Head of caudate nucleus (tissue), 42 donors: ENCODE measurements at regions not wholly inside any gene's neighbourhood (a gene's known extent, or its start where the extent isn't known, plus 50 kb on each side); places are given as distances from the start of the nearest gene placed in this dataset.

Experiments
- DNase-seq, 42 donors: peaks; one replicate each; pipeline versions ENCODE4 v3.0.0 to v3.0.0-alpha.2; 2020 to 2021; ENCODE audit warnings: mixed read lengths in 7 of 42
- intact Hi-C: fragments of 100-400 bp; cut with DNase I; formaldehyde crosslinking; loops from one replicate; pipeline ENCODE4 v1.15.0; 2022

GRCh38 chr13:62324842-62325241, 909.2 kb upstream of the PCDH20 start:
- DNase-seq: no peak
- intact Hi-C loops: no loop called here

- no peak for DNase-seq
- intact Hi-C loops: no loop called here
These were observed 906.2 kb upstream of the PCDH20 start for GRCh38 chr13:62321895-62322294.

- DNase-seq: no peak
- intact Hi-C loops: no loop called here
These were observed 905.5 kb upstream of the PCDH20 start for GRCh38 chr13:62321139-62321538.

DNA sequence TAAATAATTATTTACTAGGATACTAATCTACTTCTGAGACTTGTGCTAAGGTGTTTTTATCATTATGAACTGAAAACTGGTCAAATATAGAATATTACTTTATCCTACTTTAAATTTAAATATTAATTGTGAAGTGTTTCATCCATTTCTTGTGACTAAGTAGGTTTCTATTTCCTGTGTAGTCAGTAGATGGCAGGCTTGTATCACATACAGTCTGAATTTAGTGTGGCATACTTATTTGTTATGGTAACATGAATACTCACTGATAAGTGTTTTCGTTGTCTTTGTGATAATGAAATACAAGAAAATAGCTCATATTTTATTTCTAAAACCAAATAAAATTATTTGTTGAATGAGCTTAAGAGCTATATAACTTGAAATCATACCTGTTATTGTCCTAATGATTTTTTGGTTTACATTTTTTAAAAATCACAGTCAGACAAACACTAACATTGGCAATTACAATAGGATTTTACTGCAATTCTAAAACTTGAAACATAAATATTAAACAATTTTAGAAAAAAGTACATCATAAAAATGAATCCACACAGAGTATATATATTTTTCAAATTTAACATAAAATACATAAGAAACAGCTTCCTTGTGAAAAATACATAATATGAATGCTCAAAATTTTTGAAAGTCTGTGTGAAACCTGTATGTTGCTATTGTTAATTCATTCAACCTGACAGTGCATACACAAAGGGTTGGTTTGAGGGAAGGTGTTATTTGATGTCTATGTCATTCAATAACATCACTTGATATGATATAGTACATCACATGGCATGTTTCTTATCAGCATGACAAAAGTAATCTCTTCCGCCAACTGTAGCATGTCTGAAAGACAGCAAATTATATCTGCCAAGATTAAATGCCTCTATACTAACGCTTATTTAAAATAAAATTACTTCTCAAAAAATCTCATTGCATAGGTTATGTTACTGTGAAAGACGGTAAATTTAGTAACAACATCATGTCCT, 904.8 kb upstream of the PCDH20 start:
- intact Hi-C loops: no loop called here

DNA sequence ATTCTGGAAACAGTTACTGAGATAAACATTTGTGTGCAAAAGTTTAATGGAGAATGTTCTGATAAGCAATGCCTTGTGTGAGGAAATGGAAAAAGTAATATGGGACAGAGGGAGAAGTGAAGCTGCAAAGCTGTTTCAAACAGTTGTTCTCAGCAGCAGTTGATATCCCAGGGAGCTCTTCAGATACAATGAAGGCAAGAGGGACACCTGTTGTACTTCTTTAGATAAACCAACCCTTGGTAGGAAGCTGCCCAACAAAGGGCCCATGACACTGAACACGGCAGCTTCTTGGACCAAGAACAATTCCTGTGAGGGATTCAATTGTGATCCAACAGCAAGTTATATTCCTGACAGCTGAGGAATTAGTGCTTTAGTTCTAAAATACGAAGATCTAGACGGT, 894.3 kb upstream of the PCDH20 start:
- intact Hi-C loops: no loop called here
- DNase-seq: no peak

More for the DNA sequence above, 904.8 kb upstream of the PCDH20 start:
- DNase-seq: peak in 4 of 42 donors; percentile 3 to 58 (median 13)

- DNase-seq: no peak
These were observed 890.1 kb upstream of the PCDH20 start for GRCh38 chr13:62305756-62306155.

GRCh38 chr13:62302341-62302740, 886.7 kb upstream of the PCDH20 start:
- no peak for DNase-seq
- intact Hi-C loops: no loop called here

More at GRCh38 chr13:62305756-62306155, 890.1 kb upstream of the PCDH20 start:
- intact Hi-C loops: no loop called here

DNA sequence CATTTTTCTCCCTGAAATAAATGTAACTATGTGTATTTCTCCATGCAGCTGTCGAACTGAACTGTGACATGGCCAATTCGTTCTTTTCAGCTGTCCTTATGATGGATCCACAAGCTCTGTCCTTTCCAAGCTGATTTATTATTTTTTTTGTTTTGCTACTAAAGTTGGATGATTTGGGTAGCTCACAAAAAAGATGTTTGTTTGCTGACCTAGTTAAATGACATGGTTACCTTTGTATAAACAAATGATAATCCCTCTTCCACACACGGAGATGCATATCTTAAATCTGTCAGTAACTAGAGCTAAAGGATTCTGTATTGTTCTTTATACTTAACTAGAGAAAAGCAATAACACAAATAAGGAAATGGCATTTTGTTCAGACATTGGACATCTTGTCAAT, 884.3 kb upstream of the PCDH20 start:
- intact Hi-C loops: no loop called here
- no peak for DNase-seq

DNA sequence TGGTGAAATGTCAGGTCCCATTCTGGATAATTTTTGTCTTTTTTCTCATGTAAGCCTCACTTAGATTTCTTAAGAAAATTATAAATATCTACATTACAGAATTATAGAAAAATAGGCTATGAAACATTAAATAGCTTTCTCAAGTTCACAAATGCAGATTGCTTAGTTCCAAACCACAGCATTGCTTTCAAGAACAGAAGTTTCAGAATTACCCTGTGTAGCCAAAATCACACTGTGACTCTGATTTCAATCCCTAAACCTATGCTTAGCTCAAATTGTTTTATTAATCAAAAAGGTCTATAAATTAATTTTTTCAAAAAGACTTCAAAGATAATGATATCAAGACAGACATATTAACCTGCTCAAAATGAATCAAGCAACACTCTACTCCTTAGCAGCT, 881.2 kb upstream of the PCDH20 start:
- no peak for DNase-seq
- intact Hi-C loops: no loop called here

- intact Hi-C loops: no loop called here
- no peak for DNase-seq
These were observed 878.6 kb upstream of the PCDH20 start for GRCh38 chr13:62294244-62294643.

DNA sequence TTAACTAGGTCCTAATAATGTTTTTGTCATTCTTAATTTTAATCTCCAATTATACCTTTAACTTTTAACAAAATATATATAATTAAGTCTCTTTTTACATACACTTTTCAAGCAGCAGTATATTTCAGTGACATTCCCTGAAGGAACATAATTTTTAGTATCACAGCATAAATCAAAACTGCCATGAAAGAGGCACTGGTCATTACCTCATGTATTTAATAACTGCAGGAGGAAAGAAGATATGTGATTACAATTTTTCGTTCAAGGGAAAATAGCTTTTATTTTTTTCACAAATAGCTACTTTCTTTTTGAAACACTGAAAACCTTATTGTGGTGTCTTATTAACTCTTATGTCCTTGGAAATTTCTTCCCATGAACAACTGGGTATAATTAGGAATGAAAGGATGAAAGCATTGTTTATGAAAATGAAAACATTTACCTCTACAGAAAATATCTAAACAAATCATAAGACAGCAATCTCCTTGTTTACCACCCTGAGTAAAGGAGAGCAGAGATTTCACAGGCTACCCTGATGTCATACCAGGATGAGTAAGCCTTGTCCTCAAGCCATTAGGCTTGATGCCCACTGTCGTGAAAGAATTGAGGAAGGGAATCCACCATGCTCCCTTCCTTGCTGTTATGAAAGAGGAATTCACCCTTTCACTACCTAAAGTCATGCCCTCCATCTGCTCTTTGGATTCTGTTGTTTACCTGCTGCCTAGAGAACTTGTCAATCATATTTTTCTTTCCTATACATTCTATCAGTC, 877.2 kb upstream of the PCDH20 start:
- DNase-seq: no peak
- intact Hi-C loops: no loop called here

GRCh38 chr13:62290542-62290941, 874.9 kb upstream of the PCDH20 start:
- intact Hi-C loops: no loop called here
- no peak for DNase-seq

DNA sequence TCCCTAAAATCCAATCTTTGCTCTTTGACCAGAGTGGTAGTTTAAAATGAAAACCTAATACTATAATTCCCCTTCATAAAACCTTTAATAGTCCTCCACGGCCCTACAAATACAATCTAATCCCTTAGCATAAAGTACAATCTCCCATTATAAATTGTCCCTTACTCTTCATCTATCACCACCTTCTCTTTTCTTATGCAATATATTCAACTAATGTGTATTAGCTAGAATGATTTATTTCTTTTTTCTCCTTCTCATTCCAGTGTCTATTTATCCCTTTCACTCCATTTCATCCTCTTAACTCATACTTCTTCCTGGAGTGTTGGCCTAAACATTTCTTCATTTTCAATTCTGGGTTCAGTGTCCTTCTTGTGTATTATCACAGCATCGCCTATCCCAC, 872.1 kb upstream of the PCDH20 start:
- DNase-seq: no peak
- intact Hi-C loops: no loop called here

- intact Hi-C loops: no loop called here
These were observed 864.9 kb upstream of the PCDH20 start for GRCh38 chr13:62280590-62280989.

DNA sequence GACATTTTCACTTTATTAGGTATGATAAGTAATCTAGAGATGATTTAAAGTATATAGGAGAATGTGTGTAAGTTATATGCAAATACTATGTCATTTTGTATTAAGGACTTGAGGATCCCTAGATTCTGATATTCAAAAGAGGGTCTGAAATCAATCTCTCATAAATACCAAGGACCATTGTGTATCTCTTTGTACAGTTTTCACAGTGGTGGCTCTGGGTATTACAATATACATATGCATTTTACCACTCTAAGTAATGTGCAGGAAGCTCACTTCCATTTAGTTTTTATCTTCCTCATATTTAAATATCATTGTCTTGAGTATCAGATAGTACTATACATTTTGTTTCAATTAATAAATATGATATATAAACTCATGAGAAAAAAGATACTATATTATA, 862.6 kb upstream of the PCDH20 start:
- DNase-seq: no peak
- intact Hi-C loops: no loop called here

More at GRCh38 chr13:62280590-62280989, 864.9 kb upstream of the PCDH20 start:
- no peak for DNase-seq

DNA sequence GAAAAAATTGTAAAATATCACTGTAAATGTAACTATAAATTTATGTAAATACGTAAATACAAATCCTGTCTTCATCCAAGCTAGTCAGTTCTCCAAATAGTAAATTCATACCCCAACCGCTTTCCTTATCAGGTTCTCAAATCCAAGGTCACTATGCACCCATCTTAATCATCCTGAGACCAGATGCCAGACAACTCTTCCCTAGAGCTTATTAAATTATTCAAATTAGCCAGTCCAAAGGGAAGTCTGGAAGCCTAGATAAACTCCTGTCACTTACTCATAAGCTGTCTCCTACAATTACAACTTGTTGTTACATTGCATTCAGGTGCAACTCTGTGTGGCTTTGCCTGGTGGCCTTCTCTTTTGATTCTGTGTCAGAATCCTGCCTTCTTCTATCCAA, 836.1 kb upstream of the PCDH20 start:
- intact Hi-C loops: no loop called here
- no peak for DNase-seq

- DNase-seq: no peak
- intact Hi-C loops: no loop called here
These were observed 835.0 kb upstream of the PCDH20 start for GRCh38 chr13:62250501-62251201.

DNA sequence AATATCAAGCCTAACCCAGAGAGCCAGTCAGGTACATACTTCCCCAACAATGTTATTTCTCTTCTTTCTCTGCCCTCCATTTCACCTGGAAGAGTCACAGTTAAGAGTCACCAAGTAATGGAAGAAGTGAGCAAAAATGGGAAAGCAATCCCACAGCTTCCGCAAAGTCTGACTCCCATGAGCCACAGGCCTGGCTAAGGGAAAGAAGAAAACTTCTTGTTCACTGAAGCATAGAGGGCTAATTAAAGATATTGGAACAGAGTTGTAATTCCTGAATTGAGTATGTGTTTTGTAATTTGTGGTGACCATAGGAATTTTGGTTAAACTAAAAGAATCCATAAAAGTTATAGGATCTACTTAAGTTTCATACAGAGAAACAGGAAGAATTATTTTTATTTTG, 830.9 kb upstream of the PCDH20 start:
- intact Hi-C loops: no loop called here
- no peak for DNase-seq

DNA sequence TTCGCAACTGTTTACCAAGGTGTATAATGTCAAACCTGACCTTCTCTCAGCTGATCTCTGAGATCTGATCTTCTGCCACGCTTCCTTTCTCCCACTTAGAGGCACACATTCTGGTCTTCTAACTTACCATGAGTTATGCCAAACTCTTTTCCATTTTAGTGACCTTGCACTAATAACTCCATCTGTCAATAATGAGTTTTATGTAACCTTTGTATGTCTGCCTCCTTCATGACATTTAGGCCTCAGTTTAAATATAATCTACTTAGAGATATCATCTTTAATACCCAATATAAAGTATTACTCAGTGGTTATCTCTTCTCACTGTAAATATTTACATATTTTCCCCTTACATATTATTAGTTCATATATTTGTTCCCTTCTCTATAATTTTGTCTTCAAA, 827.5 kb upstream of the PCDH20 start:
- no peak for DNase-seq
- intact Hi-C loops: no loop called here
